ENCODE measurements at regions not wholly inside any gene's neighbourhood (a gene's known extent, or its start where the extent isn't known, plus 50 kb on each side); places are given as distances from the start of the nearest gene placed in this dataset.

DNA sequence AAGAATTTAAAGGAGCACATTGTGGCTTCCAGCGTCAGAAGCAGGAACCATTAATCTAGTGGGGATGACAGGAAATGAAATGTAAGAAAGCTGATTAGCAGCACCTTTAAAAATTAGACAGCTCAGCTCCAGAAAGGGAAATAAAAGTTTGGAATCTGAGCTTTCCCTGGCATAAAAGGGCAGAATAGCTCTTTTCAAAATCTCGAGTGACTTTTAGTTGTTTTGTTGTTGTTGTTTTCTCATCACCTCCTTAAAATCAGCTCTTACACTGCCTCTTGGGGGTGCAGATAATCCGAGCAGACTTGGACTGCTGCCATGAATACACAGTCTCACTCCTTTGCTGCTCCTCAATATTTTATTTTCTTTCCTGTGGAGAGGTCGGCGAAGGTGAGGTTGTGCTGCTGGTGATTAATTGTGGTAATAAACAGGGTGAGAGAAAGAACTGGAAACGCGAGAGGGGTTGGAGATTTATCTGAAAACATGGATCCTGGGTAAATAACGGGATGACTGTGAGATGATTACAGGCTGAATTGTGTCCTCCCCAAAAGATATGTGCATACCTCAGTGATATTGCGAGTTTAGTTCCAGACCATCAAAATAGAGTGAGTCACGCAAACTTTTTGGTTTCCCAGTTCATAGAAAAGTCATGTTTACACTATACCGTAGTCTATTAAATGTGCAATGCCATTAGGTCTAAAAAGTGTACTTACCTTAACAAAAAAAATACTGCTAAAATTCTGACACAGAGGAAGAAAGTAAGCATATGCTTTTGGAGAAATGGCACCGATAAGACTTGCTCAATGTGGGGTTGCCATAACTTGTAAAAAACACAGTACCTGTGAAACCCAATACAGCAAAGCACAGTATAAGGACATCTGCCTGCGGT, 787.7 kb downstream of the UQCRFS1 start (continued):
- TF ChIP-seq, protein P1, sequence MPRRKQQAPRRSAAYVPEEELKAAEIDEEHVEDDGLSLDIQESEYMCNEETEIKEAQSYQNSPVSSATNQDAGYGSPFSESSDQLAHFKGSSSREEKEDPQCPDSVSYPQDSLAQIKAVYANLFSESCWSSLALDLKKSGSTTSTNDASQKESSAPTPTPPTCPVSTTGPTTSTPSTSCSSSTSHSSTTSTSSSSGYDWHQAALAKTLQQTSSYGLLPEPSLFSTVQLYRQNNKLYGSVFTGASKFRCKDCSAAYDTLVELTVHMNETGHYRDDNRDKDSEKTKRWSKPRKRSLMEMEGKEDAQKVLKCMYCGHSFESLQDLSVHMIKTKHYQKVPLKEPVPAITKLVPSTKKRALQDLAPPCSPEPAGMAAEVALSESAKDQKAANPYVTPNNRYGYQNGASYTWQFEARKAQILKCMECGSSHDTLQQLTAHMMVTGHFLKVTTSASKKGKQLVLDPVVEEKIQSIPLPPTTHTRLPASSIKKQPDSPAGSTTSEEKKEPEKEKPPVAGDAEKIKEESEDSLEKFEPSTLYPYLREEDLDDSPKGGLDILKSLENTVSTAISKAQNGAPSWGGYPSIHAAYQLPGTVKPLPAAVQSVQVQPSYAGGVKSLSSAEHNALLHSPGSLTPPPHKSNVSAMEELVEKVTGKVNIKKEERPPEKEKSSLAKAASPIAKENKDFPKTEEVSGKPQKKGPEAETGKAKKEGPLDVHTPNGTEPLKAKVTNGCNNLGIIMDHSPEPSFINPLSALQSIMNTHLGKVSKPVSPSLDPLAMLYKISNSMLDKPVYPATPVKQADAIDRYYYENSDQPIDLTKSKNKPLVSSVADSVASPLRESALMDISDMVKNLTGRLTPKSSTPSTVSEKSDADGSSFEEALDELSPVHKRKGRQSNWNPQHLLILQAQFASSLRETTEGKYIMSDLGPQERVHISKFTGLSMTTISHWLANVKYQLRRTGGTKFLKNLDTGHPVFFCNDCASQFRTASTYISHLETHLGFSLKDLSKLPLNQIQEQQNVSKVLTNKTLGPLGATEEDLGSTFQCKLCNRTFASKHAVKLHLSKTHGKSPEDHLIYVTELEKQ (tag by site-specific recombination; IDR thresholded peaks at IDR 0.05; ENCODE audit: borderline replicate concordance), result peak; percentile 97
- TF ChIP-seq IKZF3 (tag by site-specific recombination; IDR thresholded peaks at IDR 0.05) (peak; percentile 83), ZEB2 (tag by site-specific recombination; IDR thresholded peaks at IDR 0.05) (peak; percentile 70), ZNF341 (tag by site-specific recombination; IDR thresholded peaks at IDR 0.05; ENCODE audit: low read depth) (peak; percentile 37; the same call in 1 of the 2 replicates)

DNA sequence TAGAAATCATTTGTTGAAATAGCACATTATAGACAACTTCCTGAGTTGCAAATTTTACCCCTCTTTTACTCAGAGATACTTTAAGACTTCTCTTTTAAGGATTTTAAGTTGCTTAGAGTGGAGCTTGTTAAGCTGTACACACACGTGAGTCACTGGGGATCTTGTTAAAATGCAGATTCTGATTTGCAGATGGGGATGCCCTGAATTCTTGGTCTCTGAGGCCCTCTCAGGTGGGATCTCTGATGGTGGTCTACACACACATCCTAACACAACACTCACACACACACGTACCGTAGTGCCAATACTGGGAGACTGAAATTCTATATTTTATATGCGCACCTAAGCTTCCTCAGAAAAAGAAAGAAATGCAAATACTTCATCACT, 788.3 kb downstream of the UQCRFS1 start:
- H3K36me3 ChIP-seq (ENCODE audit: control insufficient read depth in 2 of 2, insufficient read depth in 1 of 2, low read length in 2 of 2), result no peaks in the 10 kb centered on the region; a peak in 1 of 3 replicates
- no peak overlapping the region for H3K4me3 ChIP-seq (ENCODE audit: low read depth, low read length)
- peaks cover 3% of the 10 kb centered on the region; the same call in 1 of the 2 replicates for H3K9me3 ChIP-seq (ENCODE audit: control insufficient read depth, insufficient read depth, low read depth, low read length)
- CTCF ChIA-PET, result interaction anchor here (0.7 to 2.0 kb wide), 11 partner anchors 10 to 836 kb away, joined by 3 to 7 read pairs (median 3); no protein-coding TSS in a partner anchor
- peak overlapping the region; percentile 84 for H3K27ac ChIP-seq (ENCODE audit: extremely low read depth, low read depth, low read length)
- H3K4me1 ChIP-seq (ENCODE audit: control insufficient read depth, insufficient read depth, low read length), result peaks cover 58% of the 10 kb centered on the region
- POLR2A ChIA-PET, result interaction anchor here (0.7 to 1.3 kb wide), 3 partner anchors 26 to 209 kb away, joined by 3 read pairs; no protein-coding TSS in a partner anchor
- TF ChIP-seq MZF1 (tag by site-specific recombination; IDR thresholded peaks at IDR 0.05; ENCODE audit: borderline replicate concordance), result peak; percentile 75
- TF ChIP-seq ZNF777 (tag by site-specific recombination; IDR thresholded peaks at IDR 0.05; ENCODE audit: borderline replicate concordance), result no peak

DNA sequence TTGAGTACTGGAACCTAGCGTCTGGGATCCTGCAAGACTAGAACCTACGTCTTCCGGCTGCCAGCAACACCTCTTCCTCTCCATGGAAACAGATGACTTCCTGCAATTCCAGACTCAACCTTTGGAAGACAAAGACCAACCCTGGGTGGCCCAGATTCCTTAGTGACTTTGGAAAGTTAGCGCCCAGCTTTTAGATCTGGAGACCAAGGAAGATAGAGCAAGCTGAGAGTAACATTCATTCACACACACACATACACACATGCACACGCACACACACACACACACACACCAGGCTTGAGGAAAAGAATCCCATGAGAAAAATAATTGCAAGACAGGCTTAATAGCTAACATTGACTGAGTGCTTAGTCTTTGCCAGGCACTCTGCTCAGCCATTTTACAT, 788.9 kb downstream of the UQCRFS1 start:
- Histone ChIP-seq H3K27ac (ENCODE audit: extremely low read depth, low read depth, low read length) (peak overlapping the region; percentile 84), H3K4me1 (ENCODE audit: control insufficient read depth, insufficient read depth, low read length) (peaks cover 56% of the 10 kb centered on the region), H3K4me3 (ENCODE audit: low read depth, low read length) (no peak overlapping the region), H3K36me3 (ENCODE audit: control insufficient read depth in 2 of 2, insufficient read depth in 1 of 2, low read length in 2 of 2) (no peaks in the 10 kb centered on the region), H3K9me3 (ENCODE audit: control insufficient read depth, insufficient read depth, low read depth, low read length) (peaks cover under 1% of the 10 kb centered on the region; the same call in 1 of the 2 replicates)
- CTCF ChIA-PET, result interaction anchor here (0.6 to 2.0 kb wide), 9 partner anchors 9 to 210 kb away, joined by 3 to 6 read pairs (median 3); no protein-coding TSS in a partner anchor
- peak; percentile 9; the same call in 1 of the 2 replicates for TF ChIP-seq FEZF1 (tag by site-specific recombination; IDR thresholded peaks at IDR 0.05)
- TF ChIP-seq, protein P2, sequence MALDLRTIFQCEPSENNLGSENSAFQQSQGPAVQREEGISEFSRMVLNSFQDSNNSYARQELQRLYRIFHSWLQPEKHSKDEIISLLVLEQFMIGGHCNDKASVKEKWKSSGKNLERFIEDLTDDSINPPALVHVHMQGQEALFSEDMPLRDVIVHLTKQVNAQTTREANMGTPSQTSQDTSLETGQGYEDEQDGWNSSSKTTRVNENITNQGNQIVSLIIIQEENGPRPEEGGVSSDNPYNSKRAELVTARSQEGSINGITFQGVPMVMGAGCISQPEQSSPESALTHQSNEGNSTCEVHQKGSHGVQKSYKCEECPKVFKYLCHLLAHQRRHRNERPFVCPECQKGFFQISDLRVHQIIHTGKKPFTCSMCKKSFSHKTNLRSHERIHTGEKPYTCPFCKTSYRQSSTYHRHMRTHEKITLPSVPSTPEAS (tag by site-specific recombination; IDR thresholded peaks at IDR 0.05), result peak; percentile 60
- TF ChIP-seq ZNF394 (tag by site-specific recombination; IDR thresholded peaks at IDR 0.05; ENCODE audit: borderline replicate concordance), result no peak
- POLR2A ChIA-PET, result interaction anchor here (1.2 to 1.3 kb wide), 2 partner anchors 27 to 210 kb away, joined by 3 read pairs; no protein-coding TSS in a partner anchor

DNA sequence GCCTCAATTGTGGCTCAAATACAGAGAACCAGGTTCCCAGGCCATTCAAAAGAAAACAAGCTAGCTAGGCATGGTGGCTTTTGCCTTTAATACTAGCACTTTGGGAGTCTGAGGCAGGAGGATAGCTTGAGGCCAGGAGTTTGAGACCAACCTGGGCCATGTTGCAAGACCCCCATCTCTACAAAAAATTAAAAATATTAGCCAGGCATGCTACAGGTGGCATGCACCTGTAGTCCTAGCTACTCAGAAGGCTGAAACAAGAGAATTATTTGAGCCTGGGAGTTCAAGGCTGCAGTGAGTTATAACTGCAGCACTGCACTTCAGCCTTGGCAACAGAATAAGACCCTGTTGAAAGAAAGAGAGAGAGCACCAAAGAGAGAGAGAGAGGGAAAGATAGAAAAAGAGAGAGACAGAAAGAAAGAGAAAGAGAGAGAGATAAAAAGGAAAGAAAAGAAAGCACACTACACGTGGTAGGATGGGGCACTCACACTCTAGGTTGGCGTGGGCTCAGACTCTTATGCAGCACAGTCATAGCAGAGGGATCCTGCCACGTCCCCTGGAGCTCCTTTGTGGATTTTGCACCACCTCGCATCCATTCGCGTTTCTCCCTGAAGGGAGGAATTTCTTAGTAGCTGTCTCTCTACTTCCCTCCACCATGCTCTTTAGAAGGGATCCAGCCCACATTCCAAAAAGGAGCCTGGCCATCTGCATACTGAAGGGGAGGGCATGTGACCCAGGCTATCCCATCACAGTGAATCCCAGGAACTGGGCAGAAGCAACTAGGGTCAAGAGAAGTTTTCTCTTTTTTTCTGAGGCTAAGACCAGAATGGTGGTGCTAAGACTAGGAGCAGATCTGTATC, 789.9 kb downstream of the UQCRFS1 start:
- Histone ChIP-seq H3K36me3 (ENCODE audit: control insufficient read depth in 2 of 2, insufficient read depth in 1 of 2, low read length in 2 of 2) (no peaks in the 10 kb centered on the region), H3K4me3 (ENCODE audit: low read depth, low read length) (no peak overlapping the region), H3K9me3 (ENCODE audit: control insufficient read depth, insufficient read depth, low read depth, low read length) (no peaks in the 10 kb centered on the region), H3K27ac (ENCODE audit: extremely low read depth, low read depth, low read length) (no peak overlapping the region), H3K4me1 (ENCODE audit: control insufficient read depth, insufficient read depth, low read length) (peaks cover 49% of the 10 kb centered on the region)
- CTCF ChIA-PET, result interaction anchor here (0.7 to 2.0 kb wide), 8 partner anchors 16 to 456 kb away, joined by 3 to 9 read pairs (median 5); no protein-coding TSS in a partner anchor
- POLR2A ChIA-PET, result no interaction called here
- TF ChIP-seq, protein P3, sequence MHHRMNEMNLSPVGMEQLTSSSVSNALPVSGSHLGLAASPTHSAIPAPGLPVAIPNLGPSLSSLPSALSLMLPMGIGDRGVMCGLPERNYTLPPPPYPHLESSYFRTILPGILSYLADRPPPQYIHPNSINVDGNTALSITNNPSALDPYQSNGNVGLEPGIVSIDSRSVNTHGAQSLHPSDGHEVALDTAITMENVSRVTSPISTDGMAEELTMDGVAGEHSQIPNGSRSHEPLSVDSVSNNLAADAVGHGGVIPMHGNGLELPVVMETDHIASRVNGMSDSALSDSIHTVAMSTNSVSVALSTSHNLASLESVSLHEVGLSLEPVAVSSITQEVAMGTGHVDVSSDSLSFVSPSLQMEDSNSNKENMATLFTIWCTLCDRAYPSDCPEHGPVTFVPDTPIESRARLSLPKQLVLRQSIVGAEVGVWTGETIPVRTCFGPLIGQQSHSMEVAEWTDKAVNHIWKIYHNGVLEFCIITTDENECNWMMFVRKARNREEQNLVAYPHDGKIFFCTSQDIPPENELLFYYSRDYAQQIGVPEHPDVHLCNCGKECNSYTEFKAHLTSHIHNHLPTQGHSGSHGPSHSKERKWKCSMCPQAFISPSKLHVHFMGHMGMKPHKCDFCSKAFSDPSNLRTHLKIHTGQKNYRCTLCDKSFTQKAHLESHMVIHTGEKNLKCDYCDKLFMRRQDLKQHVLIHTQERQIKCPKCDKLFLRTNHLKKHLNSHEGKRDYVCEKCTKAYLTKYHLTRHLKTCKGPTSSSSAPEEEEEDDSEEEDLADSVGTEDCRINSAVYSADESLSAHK (tag by site-specific recombination; IDR thresholded peaks at IDR 0.05), result no peak
- TF ChIP-seq, protein P4, sequence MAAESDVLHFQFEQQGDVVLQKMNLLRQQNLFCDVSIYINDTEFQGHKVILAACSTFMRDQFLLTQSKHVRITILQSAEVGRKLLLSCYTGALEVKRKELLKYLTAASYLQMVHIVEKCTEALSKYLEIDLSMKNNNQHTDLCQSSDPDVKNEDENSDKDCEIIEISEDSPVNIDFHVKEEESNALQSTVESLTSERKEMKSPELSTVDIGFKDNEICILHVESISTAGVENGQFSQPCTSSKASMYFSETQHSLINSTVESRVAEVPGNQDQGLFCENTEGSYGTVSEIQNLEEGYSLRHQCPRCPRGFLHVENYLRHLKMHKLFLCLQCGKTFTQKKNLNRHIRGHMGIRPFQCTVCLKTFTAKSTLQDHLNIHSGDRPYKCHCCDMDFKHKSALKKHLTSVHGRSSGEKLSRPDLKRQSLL (tag by site-specific recombination; IDR thresholded peaks at IDR 0.05), result no peak
- peak; percentile 97 for TF ChIP-seq SCRT2 (tag by site-specific recombination; IDR thresholded peaks at IDR 0.05)
- TF ChIP-seq ZNF354C (tag by site-specific recombination; IDR thresholded peaks at IDR 0.05; ENCODE audit: borderline replicate concordance, low read depth), result no peak
- TF ChIP-seq ZBTB48 (tag by site-specific recombination; IDR thresholded peaks at IDR 0.05), result no peak
- no peak for TF ChIP-seq ZNF776 (tag by site-specific recombination; IDR thresholded peaks at IDR 0.05; ENCODE audit: borderline replicate concordance)
